GM23338 (cell line): ENCODE measurements at regions not wholly inside any gene's neighbourhood (a gene's known extent, or its start where the extent isn't known, plus 50 kb on each side); places are given as distances from the start of the nearest gene placed in this dataset.

Experiments
- ATAC-seq: fragments of 200-7000 bp; cut with Tn5 transposase; 3 replicates; pipeline ENCODE4 v1.9.1; 2020
- DNase-seq: peaks from one replicate; pipeline ENCODE4 v3.0.0-alpha.2; 2015; ENCODE audit warnings: low spot score
- H2AFZ ChIP-seq: fragments of 200-600 bp; sonication (generic); 2 replicates; pipeline ENCODE4 v1.8.0; 2016; ENCODE audit warnings: antibody characterized with exemption, mild to moderate bottlenecking, moderate library complexity
- H3F3A ChIP-seq: fragments of 200-600 bp; sonication (generic); replicated peaks from 2 replicates; pipeline ENCODE4 v1.8.0; 2017; ENCODE audit warnings: antibody characterized with exemption, mixed run types, low read depth
- H3K27ac ChIP-seq: fragments of 200-600 bp; sonication (generic); 2 replicates; pipeline ENCODE4 v1.6.1; 2016; ENCODE audit warnings: low read depth
- H3K27me3 ChIP-seq: fragments of 200-600 bp; sonication (generic); 2 replicates; pipeline ENCODE4 v1.8.0; 2016; ENCODE audit warnings: mild to moderate bottlenecking, mixed run types, moderate library complexity; ENCODE audit not compliant: insufficient read depth
- H3K36me3 ChIP-seq: fragments of 200-600 bp; sonication (generic); 2 replicates; pipeline ENCODE4 v1.8.0; 2016; ENCODE audit warnings: mild to moderate bottlenecking; ENCODE audit not compliant: insufficient read depth
- H3K4me1 ChIP-seq: fragments of 200-600 bp; sonication (generic); 2 replicates; pipeline ENCODE4 v1.8.0; 2016; ENCODE audit warnings: mild to moderate bottlenecking, moderate library complexity; ENCODE audit not compliant: insufficient read depth
- H3K4me2 ChIP-seq: fragments of 200-600 bp; sonication (generic); 2 replicates; pipeline ENCODE4 v1.7.1; 2017; ENCODE audit warnings: mixed run types
- H3K4me3 ChIP-seq: fragments of 200-600 bp; sonication (generic); 2 replicates; pipeline ENCODE4 v1.6.1; 2016; ENCODE audit warnings: mixed run types
- H3K79me2 ChIP-seq: fragments of 200-600 bp; sonication (generic); replicated peaks from 2 replicates; pipeline ENCODE4 v1.8.0; 2017; ENCODE audit warnings: mild to moderate bottlenecking; ENCODE audit not compliant: insufficient read depth
- H3K9me2 ChIP-seq: fragments of 200-600 bp; sonication (generic); 2 replicates; pipeline ENCODE4 v1.8.0; 2017; ENCODE audit not compliant: insufficient read depth
- H4K20me1 ChIP-seq: fragments of 200-600 bp; sonication (generic); replicated peaks from 2 replicates; pipeline ENCODE4 v1.8.0; 2017; ENCODE audit warnings: mild to moderate bottlenecking; ENCODE audit not compliant: insufficient read depth
- H3K27ac Mint-ChIP-seq: 2 replicates; pipeline ENCODE4 v1.8.0; 2020; ENCODE audit warnings: inconsistent platforms, mild to moderate bottlenecking, moderate library complexity, mixed read lengths
- H3K27me3 Mint-ChIP-seq: 3 replicates; pipeline ENCODE4 v1.8.0; 2022; ENCODE audit warnings: low read depth, mild to moderate bottlenecking, moderate library complexity, mixed read lengths, inconsistent platforms; ENCODE audit not compliant: insufficient read depth, poor library complexity
- H3K36me3 Mint-ChIP-seq: 3 replicates; pipeline ENCODE4 v1.8.0; 2021; ENCODE audit warnings: low read depth, mild to moderate bottlenecking, inconsistent platforms, moderate library complexity, mixed read lengths
- H3K4me1 Mint-ChIP-seq: 3 replicates; pipeline ENCODE4 v1.8.0; 2020; ENCODE audit warnings: mild to moderate bottlenecking, inconsistent platforms, mixed read lengths
- H3K4me3 Mint-ChIP-seq: 3 replicates; pipeline ENCODE4 v1.8.0; 2021; ENCODE audit warnings: moderate library complexity, mild to moderate bottlenecking, inconsistent platforms, mixed read lengths
- H3K9me3 Mint-ChIP-seq: 3 replicates; pipeline ENCODE4 v1.8.0; 2020; ENCODE audit warnings: moderate library complexity, mild to moderate bottlenecking, inconsistent platforms, mixed read lengths
- CTCF ChIP-seq, 2 experiments: fragments of 200-600 bp in 1 of 2; sonication (generic) in 1 of 2; conservative IDR thresholded peaks; 2 replicates each; pipeline versions ENCODE4 v1.5.1 to v1.6.1; 2016 to 2017; ENCODE audit warnings: antibody characterized with exemption in 2 of 2, low read depth in 2 of 2, mild to moderate bottlenecking in 2 of 2, moderate library complexity in 1 of 2
- ETS1 ChIP-seq: IDR thresholded peaks from 2 replicates; pipeline ENCODE4 v1.6.1; 2016; ENCODE audit warnings: antibody characterized with exemption
- JUNB ChIP-seq: IDR thresholded peaks from one replicate; pipeline ENCODE4 v1.6.1; 2016; ENCODE audit warnings: antibody characterized with exemption; ENCODE audit not compliant: unreplicated experiment
- NANOG ChIP-seq: IDR thresholded peaks from 2 replicates; pipeline ENCODE4 v1.6.1; 2016; ENCODE audit warnings: antibody characterized with exemption, borderline replicate concordance
- POLR2AphosphoS5 ChIP-seq: IDR thresholded peaks from 2 replicates; pipeline ENCODE4 v1.6.1; 2016; ENCODE audit warnings: antibody characterized with exemption, low read depth
- REST ChIP-seq: IDR thresholded peaks from one replicate; pipeline ENCODE4 v1.6.1; 2018; ENCODE audit warnings: antibody characterized with exemption; ENCODE audit not compliant: unreplicated experiment
- ZNF114 ChIP-seq: fragments of 250-450 bp; sonication (Bioruptor Pico); IDR thresholded peaks from 2 replicates; pipeline ENCODE4 v1.5.0; 2020; ENCODE audit warnings: mild to moderate bottlenecking, moderate library complexity
- ZNF331 ChIP-seq: fragments of 250-450 bp; sonication (Bioruptor Pico); IDR thresholded peaks from 2 replicates; pipeline ENCODE4 v1.5.0; 2020; ENCODE audit warnings: low read depth, mild to moderate bottlenecking, moderate library complexity
- ZNF462 ChIP-seq: fragments of 250-450 bp; sonication (Bioruptor Pico); IDR thresholded peaks from 2 replicates; pipeline ENCODE4 v1.5.0; 2020; ENCODE audit warnings: mild to moderate bottlenecking, moderate library complexity

GRCh38 chr10:131427901-131428300 lies 116.4 kb upstream of the TCERG1L start (continued):
- no peak for TF ChIP-seq ZNF462 (CRISPR knock-in tag)

- no peak overlapping the region for H3K4me3 Mint-ChIP-seq
- Histone ChIP-seq H3K9me2 (no peaks in the 10 kb centered on the region), H3K36me3 (no peaks in the 10 kb centered on the region), H3K4me2 (no peak overlapping the region), H3K79me2 (no peaks in the 10 kb centered on the region), H4K20me1 (no peaks in the 10 kb centered on the region), H3F3A (no peaks in the 10 kb centered on the region), H3K27ac (no peak overlapping the region), H3K27me3 (no peaks in the 10 kb centered on the region), H3K4me1 (no peaks in the 10 kb centered on the region), H3K4me3 (no peak overlapping the region), H2AFZ (no peak overlapping the region)
- no peaks in the 10 kb centered on the region for H3K4me1 Mint-ChIP-seq
- peaks cover 29% of the 10 kb centered on the region; the same call in 2 of the 3 replicates for H3K36me3 Mint-ChIP-seq
- peaks cover 6% of the 10 kb centered on the region for H3K27me3 Mint-ChIP-seq
- peaks cover 97% of the 10 kb centered on the region for H3K9me3 Mint-ChIP-seq
- no peak overlapping the region for H3K27ac Mint-ChIP-seq
- no peak for ATAC-seq
- no peak for DNase-seq
- TF ChIP-seq ETS1, result no peak
- no peak for TF ChIP-seq CTCF (conservative IDR thresholded peaks at IDR 0.05; ENCODE audit: low read depth in 2 of 2)
- TF ChIP-seq NANOG, result no peak
- no peak for TF ChIP-seq ZNF114 (CRISPR knock-in tag)
- TF ChIP-seq REST, result no peak
- TF ChIP-seq ZNF331 (CRISPR knock-in tag), result no peak
- no peak for TF ChIP-seq JUNB
- no peak for TF ChIP-seq POLR2AphosphoS5
These were observed 117.6 kb upstream of the TCERG1L start for GRCh38 chr10:131429141-131429540.
